ENCODE measurements at regions not wholly inside any gene's neighbourhood (a gene's known extent, or its start where the extent isn't known, plus 50 kb on each side); places are given as distances from the start of the nearest gene placed in this dataset.

DNA sequence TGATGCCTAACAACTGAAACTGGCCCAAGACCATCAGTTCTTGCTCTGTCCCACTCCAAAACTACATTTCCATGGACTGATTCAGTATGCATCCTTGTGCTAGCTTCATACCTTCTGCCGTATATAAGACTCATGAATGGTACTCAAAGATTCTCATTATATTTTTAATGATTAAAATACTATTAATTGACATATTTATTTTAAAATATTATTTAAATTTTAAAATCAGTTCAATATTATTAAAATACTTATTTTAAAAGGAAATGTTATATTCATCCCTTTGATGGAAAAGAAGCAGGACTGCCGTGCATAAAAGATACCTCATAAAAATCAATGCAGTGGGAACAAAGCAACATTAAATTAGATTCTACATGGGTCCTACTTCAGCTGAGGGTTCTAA is 153.4 kb downstream of the AXIN2 start:
- in situ Hi-C loops (cut with HindIII; ENCODE audit: low sequenced_read_pairs): no loop called here

DNA sequence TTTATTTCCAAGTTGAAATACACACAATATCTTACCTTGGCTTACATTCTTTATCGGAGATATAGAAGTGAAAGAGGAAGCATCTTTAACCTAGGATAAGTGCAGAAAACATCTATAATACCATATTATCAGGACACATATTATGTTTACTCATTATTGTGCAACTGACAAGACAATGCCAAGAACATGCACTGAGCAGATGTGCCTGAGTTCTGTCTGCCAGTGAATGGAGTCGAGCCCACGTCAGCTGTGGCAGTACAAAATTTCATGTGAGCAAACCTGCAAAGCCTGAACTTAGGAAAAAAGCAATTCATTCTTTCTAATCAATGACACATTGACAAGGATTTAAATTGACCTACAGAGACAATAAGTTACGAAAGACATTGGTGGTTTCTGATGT is 154.4 kb downstream of the AXIN2 start:
- in situ Hi-C loops (cut with HindIII; ENCODE audit: low sequenced_read_pairs): no loop called here

DNA sequence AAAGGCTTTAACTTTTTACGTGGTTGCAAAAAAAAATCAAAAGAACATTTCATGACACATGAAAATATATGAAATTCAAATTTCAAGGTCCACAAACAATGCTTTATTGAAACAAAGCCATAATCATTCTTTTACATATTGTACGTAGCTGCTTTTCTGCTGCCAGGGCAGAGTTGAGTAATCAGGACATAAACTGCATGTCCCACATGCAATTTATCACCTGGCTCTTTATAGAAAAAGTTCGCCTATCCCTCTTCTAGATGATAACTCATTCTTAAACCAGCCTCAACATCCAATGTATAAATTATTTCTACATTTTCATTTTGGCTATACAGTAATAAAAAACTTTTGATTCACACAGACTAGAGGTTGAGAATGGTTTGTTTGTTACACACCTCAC is 154.9 kb downstream of the AXIN2 start:
- in situ Hi-C loops (cut with HindIII; ENCODE audit: low sequenced_read_pairs): no loop called here

DNA sequence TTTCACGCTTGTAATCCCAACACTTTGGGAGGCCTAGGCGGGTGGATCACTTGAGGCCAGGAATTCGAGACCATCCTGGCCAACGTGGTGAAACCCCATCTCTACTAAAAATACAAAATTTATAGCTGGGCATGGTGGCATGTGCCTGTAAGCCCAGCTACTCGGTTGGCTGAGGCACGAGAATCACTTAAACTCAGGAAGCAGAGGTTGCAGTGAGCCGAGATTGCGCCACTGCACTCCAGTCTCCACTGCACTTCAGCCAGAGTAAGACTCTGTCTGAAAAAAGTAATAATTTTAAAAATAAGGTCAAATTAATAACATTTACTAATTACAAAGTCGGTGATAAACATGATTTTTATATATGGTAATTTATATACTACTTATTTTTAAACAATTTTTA is 155.9 kb downstream of the AXIN2 start:
- in situ Hi-C loops (cut with HindIII; ENCODE audit: low sequenced_read_pairs): no loop called here

DNA sequence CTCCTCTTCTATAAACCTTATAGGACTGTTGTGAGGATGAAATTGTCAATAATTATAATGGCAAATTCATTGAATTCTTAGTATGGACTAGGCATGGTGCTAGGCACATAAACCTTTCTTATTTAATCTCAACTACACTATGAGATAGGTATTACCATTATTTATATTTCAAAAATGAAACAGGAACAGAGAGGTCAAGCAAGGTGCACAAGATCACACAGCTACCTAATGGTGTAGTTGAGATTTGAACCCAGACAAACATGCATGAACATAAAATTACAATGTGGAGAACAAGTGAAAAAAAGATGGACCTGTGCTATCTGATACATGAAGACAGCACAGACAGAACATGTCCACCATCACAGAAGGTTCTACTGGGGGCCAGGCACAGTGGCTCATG is 156.7 kb downstream of the AXIN2 start:
- in situ Hi-C loops (cut with HindIII; ENCODE audit: low sequenced_read_pairs): no loop called here

DNA sequence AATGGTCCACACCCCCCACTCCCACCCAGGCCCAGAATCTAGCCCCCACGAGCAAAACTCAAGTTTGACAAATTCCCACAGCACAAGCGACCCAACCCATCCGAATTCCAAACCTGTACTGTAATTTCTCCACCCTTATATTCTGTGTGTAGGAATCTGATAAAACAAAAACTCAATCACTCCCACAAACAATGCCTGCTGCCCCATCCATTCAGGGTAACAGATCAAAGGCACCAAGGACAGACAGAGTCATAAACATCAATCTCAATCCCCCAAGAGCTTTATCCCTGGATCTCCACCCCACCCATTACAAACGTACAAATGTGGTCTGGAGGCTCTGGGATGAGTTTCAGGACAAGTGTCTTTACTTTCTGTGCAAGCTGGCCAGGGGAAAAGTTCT is 157.8 kb downstream of the AXIN2 start:
- in situ Hi-C loops (cut with HindIII; ENCODE audit: low sequenced_read_pairs): no loop called here

DNA sequence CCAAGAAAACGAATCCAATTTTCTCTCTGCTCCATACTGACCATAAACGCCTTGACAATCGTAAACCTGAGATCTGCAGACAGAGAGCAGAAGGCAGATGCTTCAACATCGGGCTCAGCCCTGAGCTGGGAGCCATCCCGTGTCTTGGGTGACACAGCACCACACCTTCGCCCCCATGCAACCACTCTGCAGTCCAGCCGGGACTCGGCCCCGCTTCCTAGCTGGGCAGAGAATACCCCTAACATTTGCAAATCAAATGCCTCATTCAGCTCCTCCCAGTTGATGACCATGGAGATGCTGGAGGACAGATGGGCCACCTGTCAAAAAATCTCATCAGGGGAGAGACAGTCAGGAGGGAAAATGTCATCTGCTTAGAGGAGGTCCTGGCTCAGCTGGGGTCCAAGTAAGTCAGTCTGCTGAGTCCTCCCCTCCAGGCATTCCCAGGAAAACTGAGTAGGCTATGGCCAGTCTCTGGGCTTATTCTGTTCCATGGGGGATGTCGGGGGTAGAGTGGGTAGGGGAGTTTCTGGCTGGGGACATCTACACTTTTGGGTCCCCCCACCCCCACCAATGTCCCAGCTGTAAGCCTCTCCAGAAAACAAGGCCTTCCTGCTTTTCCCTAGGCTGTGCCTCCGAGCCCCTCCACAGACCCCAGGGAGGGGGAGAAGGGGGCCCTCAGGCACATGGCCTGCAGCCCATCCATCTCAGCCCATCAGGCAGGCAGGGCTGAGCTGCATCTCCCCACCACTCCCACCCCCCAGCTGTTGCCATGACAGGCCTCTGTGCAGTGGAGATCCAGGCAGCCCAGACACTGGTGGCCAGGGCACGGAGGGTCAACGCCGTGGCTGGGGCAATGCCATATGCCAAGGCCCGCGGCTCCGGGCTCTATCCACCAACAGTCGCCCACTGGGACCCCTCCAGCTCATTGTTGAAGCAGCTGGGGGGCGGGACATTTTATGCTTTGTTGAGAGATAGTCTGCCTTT is 158.6 kb downstream of the AXIN2 start:
- in situ Hi-C loops (cut with HindIII; ENCODE audit: low sequenced_read_pairs): no loop called here

DNA sequence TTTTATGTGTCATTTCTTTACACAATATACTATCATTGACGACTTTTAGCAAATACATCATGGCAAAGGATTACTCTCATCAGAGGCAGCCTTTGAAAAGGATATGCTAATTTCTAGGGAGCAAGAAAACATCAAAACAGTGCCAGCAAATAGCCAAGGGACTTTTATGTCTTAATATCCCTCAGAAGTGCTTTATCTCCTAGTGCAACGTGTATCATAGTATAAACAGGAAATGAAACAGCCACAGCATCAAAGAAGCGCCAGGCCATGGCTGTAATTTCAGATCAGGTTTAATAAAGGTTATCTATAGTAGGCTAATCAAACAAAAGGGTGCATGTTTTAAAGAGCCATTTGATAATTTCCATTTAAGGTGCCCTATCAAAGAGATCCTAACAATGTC is 159.9 kb downstream of the AXIN2 start:
- in situ Hi-C loops (cut with HindIII; ENCODE audit: low sequenced_read_pairs): no loop called here

DNA sequence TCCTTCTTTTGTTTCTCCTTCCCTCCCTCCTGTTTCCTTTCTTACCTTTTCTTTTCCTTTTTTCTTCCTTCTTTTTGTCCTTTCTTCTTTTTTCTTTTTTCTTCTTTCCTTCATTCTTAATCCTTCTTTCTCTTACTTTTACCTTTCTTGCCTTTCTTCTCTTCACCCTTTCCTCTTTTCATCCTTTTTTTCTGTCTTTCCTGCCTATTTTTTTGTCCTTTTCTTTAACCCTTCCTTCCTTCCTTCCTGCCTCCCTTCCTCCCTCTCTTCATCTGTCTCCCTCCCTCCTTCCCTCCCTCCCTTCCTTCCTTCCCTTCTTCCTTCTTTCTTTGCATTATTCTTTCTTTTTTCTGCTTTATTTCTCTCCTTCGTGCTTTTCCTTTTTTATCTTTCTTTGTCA is 160.7 kb downstream of the AXIN2 start:
- in situ Hi-C loops (cut with HindIII; ENCODE audit: low sequenced_read_pairs): no loop called here

DNA sequence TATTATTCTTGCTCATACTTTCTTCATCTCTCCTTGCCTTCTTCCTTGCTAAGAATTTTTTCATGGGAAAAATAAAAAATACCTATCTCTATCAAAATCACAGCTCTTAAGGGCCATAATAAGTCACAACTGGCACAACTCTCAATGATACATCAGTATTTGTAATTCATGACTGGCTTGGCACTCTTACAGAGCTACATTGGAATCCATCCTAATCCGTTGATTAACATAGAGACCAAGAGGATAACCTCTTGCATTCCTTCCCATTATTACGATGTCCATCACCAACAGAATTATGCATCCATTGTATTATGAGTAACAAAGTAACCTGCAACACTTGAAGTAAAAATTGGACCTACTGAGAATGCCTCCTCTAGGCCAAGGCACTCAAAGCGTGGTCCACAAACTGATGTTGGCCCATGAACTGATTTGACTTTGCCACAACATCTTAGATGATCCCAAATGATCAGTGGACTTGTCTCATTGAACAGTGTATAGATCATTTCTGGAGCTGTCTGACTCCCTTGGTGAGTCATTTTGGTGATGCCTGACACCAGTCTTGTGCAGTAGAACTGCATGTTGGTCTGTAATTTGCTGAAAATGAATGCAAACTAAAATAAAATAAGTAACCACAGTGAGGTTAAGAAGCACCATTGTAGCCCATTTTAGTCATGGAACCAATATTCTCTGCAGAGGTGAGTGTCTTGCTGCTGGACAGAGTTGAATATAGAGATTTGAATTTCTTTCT is 163.2 kb downstream of the AXIN2 start:
- in situ Hi-C loops (cut with HindIII; ENCODE audit: low sequenced_read_pairs): no loop called here

DNA sequence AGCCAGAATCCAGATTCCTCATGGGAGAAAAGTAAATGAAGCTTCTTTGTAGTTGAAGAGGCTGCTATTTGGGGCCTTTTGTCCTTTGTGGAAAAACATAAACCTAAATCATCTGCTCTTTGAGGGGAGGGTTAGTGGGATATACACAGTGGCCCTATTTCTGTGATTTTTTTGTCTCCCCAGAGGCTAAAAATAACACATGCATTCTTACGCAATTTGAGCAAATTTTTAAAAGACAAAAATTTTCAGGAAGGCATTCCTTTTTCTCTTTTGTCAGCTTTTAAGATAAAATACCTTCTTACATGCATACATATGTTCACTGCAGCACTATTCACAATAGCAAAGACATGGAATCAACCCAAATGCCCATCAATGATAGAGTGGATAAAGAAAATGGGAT is 165.5 kb downstream of the AXIN2 start:
- in situ Hi-C loops (cut with HindIII; ENCODE audit: low sequenced_read_pairs): no loop called here

DNA sequence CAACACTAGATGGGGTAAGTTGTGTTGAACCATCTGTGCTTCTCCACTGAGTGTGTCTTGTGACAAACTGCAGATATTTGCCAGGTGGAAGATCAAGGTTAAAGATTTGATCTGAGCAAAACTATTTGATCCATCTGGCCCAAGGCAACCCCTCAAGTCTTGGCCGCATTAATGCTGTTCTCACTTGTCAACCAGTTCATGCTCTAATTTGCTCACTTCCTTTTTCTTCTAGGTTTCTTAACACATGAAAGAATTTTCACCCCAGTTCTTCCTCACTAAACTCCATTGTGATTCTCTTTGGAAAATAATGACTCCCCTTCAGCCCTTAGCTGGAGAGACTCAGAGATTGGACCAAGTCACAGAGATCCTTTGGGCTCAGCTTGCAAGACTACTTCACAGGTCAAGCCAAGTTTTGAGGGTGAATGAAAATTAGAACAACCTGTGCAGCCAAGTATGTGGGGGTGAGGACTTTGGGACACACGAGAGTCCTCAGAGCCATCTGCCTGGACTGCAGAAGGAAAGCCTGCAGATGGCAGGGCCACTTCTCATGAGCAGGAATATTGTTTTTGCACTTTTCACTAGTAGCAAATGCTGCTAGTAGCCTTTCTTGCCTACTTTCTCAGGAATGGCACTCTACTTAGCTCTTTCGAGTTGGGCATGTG is 166.5 kb downstream of the AXIN2 start:
- in situ Hi-C loops (cut with HindIII; ENCODE audit: low sequenced_read_pairs): no loop called here

DNA sequence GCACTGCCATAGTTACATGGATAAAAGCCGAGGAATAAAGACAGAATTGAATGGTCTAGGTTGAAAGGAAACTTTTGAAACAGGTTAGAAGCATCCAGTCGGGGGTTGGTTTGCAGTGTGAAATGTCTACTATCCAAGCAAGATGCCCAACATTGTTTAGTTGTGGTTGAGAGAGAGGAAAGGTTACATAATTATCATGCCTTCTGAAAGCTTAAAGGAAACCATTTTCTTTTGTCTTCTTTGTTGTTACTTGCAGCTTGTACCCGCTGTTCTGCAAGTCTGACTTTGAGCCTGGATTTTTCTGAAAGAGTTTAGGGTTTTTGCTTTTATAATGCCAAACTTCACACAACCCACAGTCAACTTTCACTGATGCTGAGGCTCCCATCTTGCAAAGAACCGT is 167.9 kb downstream of the AXIN2 start:
- in situ Hi-C loops (cut with HindIII; ENCODE audit: low sequenced_read_pairs): no loop called here

DNA sequence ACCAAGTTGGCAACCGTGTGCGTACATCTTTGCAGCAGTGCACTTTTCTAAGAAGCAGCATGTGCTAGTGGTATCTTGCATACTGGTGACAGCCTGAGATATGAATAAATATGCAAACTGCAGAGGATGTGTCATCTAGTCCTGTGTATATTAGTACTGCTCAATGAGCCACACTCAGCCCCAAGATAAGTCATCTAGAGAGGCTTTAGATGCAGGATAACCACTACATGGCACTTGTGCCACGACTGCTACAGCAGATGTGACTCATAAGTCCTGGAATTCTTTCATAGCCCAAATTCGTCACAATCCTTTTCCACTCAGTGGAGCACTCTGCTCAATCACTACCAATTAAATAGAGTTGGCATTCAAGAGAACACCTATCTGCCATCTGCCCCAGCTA is 171.5 kb downstream of the AXIN2 start:
- in situ Hi-C loops (cut with HindIII; ENCODE audit: low sequenced_read_pairs): no loop called here

DNA sequence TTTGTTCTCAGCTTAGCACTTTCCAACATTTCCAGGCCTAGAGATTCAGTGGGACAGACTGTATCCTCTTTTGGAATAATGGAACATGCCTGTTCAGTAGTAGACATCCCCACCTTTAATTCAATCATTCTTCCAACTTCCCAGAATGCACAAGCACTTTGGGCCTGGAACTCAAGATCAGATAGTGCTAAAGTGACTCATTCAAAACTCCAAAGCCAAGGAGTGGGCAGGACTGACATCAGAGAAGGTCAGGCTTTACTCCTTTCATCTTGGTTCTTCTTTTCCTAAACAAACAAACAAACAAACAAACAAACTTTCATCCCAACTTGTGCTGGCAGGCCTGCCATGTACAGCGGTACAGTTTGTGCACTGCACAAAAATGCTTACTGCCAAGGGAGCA is 172.0 kb downstream of the AXIN2 start:
- in situ Hi-C loops (cut with HindIII; ENCODE audit: low sequenced_read_pairs): no loop called here

DNA sequence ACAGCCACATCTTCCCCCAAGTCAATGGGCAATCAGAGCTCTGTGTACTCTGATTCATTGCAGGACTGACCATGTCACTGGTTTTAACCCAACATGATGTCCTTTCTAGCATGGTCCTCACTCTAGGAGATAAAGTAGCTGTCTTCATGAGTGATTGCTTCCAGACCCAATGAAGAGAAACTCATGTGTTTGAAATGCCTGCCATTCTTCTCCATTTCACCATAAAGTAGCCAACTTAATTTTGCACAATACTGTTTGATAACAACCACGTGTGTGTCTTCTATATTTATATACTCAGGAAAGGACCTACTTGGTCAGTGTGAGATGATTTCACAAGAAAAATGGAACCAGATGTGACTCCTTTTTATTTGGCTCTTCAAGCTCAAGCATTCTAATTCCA is 172.5 kb downstream of the AXIN2 start:
- in situ Hi-C loops (cut with HindIII; ENCODE audit: low sequenced_read_pairs): no loop called here

DNA sequence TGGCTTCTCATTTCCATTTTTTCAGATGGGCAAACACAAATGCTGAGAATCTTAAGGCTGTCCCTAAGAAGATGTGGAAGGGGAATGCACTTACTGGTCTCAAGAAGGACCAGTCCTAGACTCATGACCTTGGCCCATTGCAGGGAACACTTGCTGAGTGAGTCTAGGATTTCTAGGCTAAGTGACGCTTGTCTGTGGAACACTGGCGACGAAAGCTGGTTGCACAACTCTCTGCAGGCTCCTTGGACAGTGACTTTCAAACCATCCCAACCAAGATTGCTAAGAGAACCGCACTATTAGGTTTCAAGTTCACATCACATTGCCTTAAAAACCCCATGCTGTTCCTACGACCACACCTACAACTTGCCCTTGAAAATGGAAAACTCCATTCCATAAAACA is 174.1 kb downstream of the AXIN2 start:
- in situ Hi-C loops (cut with HindIII; ENCODE audit: low sequenced_read_pairs): no loop called here

DNA sequence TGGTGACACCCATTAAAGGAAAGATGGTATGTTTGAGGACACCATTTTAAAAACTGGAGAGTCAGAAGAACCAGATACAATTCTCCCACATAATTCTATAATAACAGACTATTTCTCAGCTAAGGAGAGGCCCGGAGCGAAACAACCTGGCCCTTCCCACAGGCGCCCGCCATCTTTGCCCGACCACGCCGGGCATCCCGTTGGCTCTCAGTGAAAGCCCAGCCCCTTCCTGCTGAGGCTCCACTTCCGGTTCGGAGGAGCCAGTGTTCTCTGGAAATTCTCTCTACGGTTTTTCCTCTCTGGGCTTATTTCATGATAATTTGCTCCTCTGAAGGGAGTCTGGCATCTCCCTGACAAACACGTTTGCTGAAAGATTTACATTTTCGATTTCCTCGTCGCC is 175.7 kb downstream of the AXIN2 start:
- in situ Hi-C loops (cut with HindIII; ENCODE audit: low sequenced_read_pairs): no loop called here

DNA sequence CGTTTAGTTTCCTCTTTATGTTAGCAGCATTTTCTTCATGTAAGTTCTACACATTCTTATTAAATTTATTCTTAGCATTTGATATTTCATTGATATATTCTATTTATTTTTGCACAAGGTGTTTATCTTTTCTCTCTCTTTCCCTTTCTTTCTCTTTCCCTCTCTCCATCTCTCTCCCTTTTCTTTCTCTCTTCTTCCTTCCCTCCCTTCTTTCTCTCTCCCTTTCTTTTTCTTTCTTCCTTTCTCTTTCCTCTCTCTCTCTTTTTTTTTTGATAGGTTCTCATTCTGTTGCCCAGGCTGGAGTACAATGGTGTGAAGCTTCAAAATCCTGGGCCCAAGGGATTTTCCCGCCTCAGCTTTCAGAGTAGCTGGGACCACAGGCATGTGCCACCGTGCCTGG is 176.4 kb downstream of the AXIN2 start:
- in situ Hi-C loops (cut with HindIII; ENCODE audit: low sequenced_read_pairs): no loop called here

DNA sequence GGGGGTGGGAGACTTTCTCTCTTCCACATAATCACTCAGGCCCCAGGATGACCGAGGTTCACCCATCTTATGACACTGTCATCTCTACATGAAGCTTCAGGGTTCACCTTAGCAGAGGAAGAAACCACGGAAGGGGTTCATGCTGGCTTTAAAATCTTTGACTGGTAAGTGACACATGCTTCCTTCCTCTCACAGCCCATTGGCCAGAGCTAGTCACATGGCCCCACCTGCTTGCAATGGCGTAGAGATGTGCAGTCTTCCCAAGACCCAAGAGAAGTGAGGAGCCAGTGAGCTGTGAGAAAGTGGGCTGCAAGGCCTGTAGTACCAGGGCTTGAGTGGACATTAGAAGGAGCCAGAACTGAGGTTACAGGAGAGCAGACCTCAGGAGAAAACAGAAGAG is 180.3 kb downstream of the AXIN2 start:
- in situ Hi-C loops (cut with HindIII; ENCODE audit: low sequenced_read_pairs): no loop called here

DNA sequence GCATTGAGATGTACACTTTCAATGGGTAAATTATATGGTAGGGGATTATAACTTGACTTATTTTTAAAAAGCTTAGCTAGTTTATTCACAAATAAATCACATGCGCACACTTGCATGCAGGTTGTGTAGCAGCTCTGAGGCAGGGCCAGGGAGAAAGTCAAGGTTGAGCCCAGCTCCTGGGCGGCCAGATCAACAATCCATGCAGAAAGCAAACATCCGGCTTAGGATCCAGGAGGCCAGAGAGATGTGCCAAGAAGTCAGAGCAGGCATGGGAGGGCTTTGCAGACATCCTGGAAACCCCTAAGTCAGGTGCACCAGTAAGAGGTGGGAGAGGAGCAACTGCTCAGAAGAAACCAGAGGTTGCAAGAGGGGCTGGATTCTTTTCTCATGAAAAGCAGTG is 186.5 kb downstream of the AXIN2 start:
- in situ Hi-C loops (cut with HindIII; ENCODE audit: low sequenced_read_pairs): loop anchor here (5.0 kb wide), 1 partner anchor 58 kb away; no protein-coding TSS in a partner anchor

DNA sequence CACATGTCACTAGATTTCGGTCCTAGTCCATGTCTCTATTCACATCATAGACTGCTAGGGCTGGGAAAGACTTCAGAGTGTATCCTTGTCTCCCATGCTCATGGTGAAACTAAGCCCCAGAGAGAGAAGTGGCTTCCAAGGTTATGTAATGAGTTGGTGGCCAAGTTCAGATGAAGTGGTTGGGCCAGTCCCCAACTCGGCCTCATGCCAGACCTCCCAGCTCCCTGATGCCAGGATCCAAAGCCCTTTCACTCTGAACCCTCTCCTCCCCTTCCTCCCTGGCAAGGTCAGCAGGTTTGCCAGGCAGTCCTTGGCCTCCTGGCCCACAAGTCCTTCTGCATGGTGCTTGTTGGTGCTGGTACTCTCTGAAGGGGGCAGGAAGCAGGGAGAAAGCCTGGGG is 189.7 kb downstream of the AXIN2 start:
- in situ Hi-C loops (cut with HindIII; ENCODE audit: low sequenced_read_pairs): no loop called here
